HEK293T (cell line): ENCODE measurements at regions not wholly inside any gene's neighbourhood (a gene's known extent, or its start where the extent isn't known, plus 50 kb on each side); places are given as distances from the start of the nearest gene placed in this dataset.

Experiments
- CTCF ChIA-PET: fragments of 350-600 bp; formaldehyde crosslinking; extraction: SDS; loops from one replicate; lab custom pipeline; 2021; ENCODE audit warnings: antibody characterized with exemption, inconsistent platforms; lab: Yijun Ruan, JAX
- POLR2A ChIA-PET: fragments of 350-600 bp; formaldehyde crosslinking; extraction: SDS; loops from one replicate; lab custom pipeline; 2020; ENCODE audit warnings: antibody characterized with exemption, inconsistent platforms; lab: Yijun Ruan, JAX
- DNase-seq: peaks from one replicate; pipeline ENCODE4 v3.0.0; 2012; ENCODE audit warnings: mixed read lengths; ENCODE audit errors: extremely low spot score
- ARNT ChIP-seq: fragments of 450-650 bp; IDR thresholded peaks from 2 replicates; pipeline ENCODE4 v1.6.1; 2017; ENCODE audit warnings: mild to moderate bottlenecking
- BHLHE40 ChIP-seq: fragments of 450-650 bp; IDR thresholded peaks from 2 replicates; pipeline ENCODE4 v1.6.1; 2016; ENCODE audit warnings: mild to moderate bottlenecking, moderate library complexity, borderline replicate concordance
- CTBP1 ChIP-seq: fragments of 450-650 bp; IDR thresholded peaks from 2 replicates; pipeline ENCODE4 v1.6.1; 2016; ENCODE audit warnings: borderline replicate concordance
- ELF4 ChIP-seq: fragments of 450-650 bp; IDR thresholded peaks from 2 replicates; pipeline ENCODE4 v1.6.1; 2017; ENCODE audit warnings: antibody characterized with exemption
- FOXA1 ChIP-seq: fragments of 450-650 bp; IDR thresholded peaks from 2 replicates; pipeline ENCODE4 v1.6.1; 2016; ENCODE audit warnings: mild to moderate bottlenecking
- FOXK2 ChIP-seq: fragments of 450-650 bp; IDR thresholded peaks from 2 replicates; pipeline ENCODE4 v1.6.1; 2016; ENCODE audit warnings: mild to moderate bottlenecking
- FOXM1 ChIP-seq: fragments of 450-650 bp; IDR thresholded peaks from 2 replicates; pipeline ENCODE4 v1.6.1; 2017; ENCODE audit warnings: mild to moderate bottlenecking, borderline replicate concordance
- HDGF ChIP-seq: fragments of 450-650 bp; IDR thresholded peaks from 2 replicates; pipeline ENCODE4 v1.6.1; 2017; ENCODE audit warnings: antibody characterized with exemption, borderline replicate concordance
- L3MBTL2 ChIP-seq: fragments of 450-650 bp; conservative IDR thresholded peaks from 2 replicates; pipeline ENCODE4 v1.6.1; 2016; ENCODE audit warnings: mild to moderate bottlenecking
- LEF1 ChIP-seq: fragments of 450-650 bp; IDR thresholded peaks from 2 replicates; pipeline ENCODE4 v1.6.1; 2017; ENCODE audit warnings: mild to moderate bottlenecking, borderline replicate concordance
- NFRKB ChIP-seq: fragments of 450-650 bp; IDR thresholded peaks from 2 replicates; pipeline ENCODE4 v1.6.1; 2016; ENCODE audit warnings: mild to moderate bottlenecking, moderate library complexity
- PKNOX1 ChIP-seq: fragments of 450-650 bp; IDR thresholded peaks from 2 replicates; pipeline ENCODE4 v1.6.1; 2016
- SP1 ChIP-seq: fragments of 450-650 bp; IDR thresholded peaks from 2 replicates; pipeline ENCODE4 v1.6.1; 2017
- SUZ12 ChIP-seq: fragments of 450-650 bp; IDR thresholded peaks from 2 replicates; pipeline ENCODE4 v1.6.1; 2016; ENCODE audit warnings: mild to moderate bottlenecking
- TARDBP ChIP-seq: fragments of 450-650 bp; IDR thresholded peaks from 2 replicates; pipeline ENCODE4 v1.6.1; 2016
- ZNF384 ChIP-seq: fragments of 450-650 bp; IDR thresholded peaks from 2 replicates; pipeline ENCODE4 v1.6.1; 2016

GRCh38 chr3:86634361-86634760 is 356.6 kb downstream of the VGLL3 start:
- no peak for DNase-seq
- CTCF ChIA-PET, result no interaction called here
- TF ChIP-seq LEF1, result no peak
- TF ChIP-seq L3MBTL2, result no peak
- no peak for TF ChIP-seq ARNT
- TF ChIP-seq FOXM1, result no peak
- TF ChIP-seq HDGF, result no peak
- no peak for TF ChIP-seq ZNF384
- no peak for TF ChIP-seq CTBP1
- no peak for TF ChIP-seq PKNOX1
- TF ChIP-seq SP1, result no peak
- TF ChIP-seq TARDBP, result no peak
- no peak for TF ChIP-seq NFRKB
- no peak for TF ChIP-seq FOXK2
- no peak for TF ChIP-seq ELF4
- TF ChIP-seq SUZ12, result no peak
- TF ChIP-seq FOXA1, result no peak
- POLR2A ChIA-PET, result no interaction called here

GRCh38 chr3:86629511-86629910 is 361.4 kb downstream of the VGLL3 start:
- no peak for DNase-seq
- POLR2A ChIA-PET, result no interaction called here
- no peak for TF ChIP-seq ARNT
- no peak for TF ChIP-seq FOXA1
- TF ChIP-seq ELF4, result no peak
- no peak for TF ChIP-seq BHLHE40
- TF ChIP-seq SUZ12, result no peak
- TF ChIP-seq L3MBTL2, result no peak
- TF ChIP-seq FOXK2, result no peak
- CTCF ChIA-PET, result no interaction called here

- ChIA-PET POLR2A (no interaction called here), CTCF (no interaction called here)
- no peak for DNase-seq
- TF ChIP-seq CTBP1, result no peak
- no peak for TF ChIP-seq LEF1
- no peak for TF ChIP-seq FOXM1
- TF ChIP-seq L3MBTL2, result no peak
- no peak for TF ChIP-seq FOXK2
- no peak for TF ChIP-seq ARNT
- no peak for TF ChIP-seq ZNF384
- no peak for TF ChIP-seq ELF4
- TF ChIP-seq NFRKB, result no peak
- no peak for TF ChIP-seq HDGF
- no peak for TF ChIP-seq FOXA1
- no peak for TF ChIP-seq SUZ12
- TF ChIP-seq PKNOX1, result no peak
- no peak for TF ChIP-seq TARDBP
- TF ChIP-seq BHLHE40, result no peak
- TF ChIP-seq SP1, result no peak
Observed at GRCh38 chr3:86624192-86624591, 366.8 kb downstream of the VGLL3 start.

- ChIA-PET CTCF (interaction anchor here (0.7 kb wide), 1 partner anchor 435 kb away, joined by 3 read pairs; no protein-coding TSS in a partner anchor), POLR2A (no interaction called here)
- TF ChIP-seq TARDBP (no peak), ELF4 (no peak)
- DNase-seq, result no peak
Observed at GRCh38 chr3:86618706-86619105, 372.2 kb downstream of the VGLL3 start.

- no peak for DNase-seq
- ChIA-PET POLR2A (no interaction called here), CTCF (no interaction called here)
- no peak for TF ChIP-seq LEF1
- no peak for TF ChIP-seq ZNF384
- no peak for TF ChIP-seq L3MBTL2
- no peak for TF ChIP-seq SP1
- no peak for TF ChIP-seq FOXM1
- TF ChIP-seq PKNOX1, result no peak
- no peak for TF ChIP-seq NFRKB
- TF ChIP-seq BHLHE40, result no peak
- no peak for TF ChIP-seq ARNT
- TF ChIP-seq CTBP1, result no peak
- no peak for TF ChIP-seq FOXA1
- TF ChIP-seq FOXK2, result no peak
- TF ChIP-seq TARDBP, result no peak
- TF ChIP-seq ELF4, result no peak
- TF ChIP-seq SUZ12, result no peak
- no peak for TF ChIP-seq HDGF
Observed at GRCh38 chr3:86605166-86605565, 385.8 kb downstream of the VGLL3 start.

GRCh38 chr3:86595696-86596095 is 395.3 kb downstream of the VGLL3 start:
- TF ChIP-seq CTBP1 (no peak), ELF4 (no peak), FOXA1 (no peak), PKNOX1 (no peak), TARDBP (no peak), ARNT (no peak), FOXM1 (no peak), FOXK2 (no peak), BHLHE40 (no peak), SP1 (no peak), ZNF384 (no peak), SUZ12 (no peak), LEF1 (no peak), L3MBTL2 (no peak)
- ChIA-PET POLR2A (no interaction called here), CTCF (no interaction called here)
- no peak for DNase-seq
